ENCODE measurements at regions not wholly inside any gene's neighbourhood (a gene's known extent, or its start where the extent isn't known, plus 50 kb on each side); places are given as distances from the start of the nearest gene placed in this dataset.
A peak's percentile ranks its signal among the peaks of the same experiment; 100 is the strongest.

DNA sequence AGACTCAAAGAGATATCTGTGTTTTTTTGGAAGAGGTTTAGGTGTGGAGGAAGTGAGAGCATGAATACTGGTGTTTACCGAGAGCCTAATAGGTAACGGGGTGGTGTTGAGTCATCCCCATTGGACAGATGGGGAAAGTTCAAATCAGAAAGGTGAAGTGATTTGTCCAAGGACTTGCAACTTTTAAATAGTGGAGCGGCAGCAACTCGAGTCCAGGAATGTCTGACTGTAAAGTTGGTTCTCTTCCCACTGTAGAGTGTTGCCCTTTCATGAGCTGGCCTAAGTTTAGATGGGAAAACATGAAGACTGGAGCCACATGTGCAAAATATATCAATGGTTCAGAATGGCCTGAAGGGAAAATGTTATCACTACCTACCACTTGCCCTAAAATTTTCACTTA is 125.7 kb downstream of the LYPLAL1 start:
- DNase-seq (ENCODE audit: extremely low read depth, low read depth): no peak
- TF ChIP-seq, protein P1, sequence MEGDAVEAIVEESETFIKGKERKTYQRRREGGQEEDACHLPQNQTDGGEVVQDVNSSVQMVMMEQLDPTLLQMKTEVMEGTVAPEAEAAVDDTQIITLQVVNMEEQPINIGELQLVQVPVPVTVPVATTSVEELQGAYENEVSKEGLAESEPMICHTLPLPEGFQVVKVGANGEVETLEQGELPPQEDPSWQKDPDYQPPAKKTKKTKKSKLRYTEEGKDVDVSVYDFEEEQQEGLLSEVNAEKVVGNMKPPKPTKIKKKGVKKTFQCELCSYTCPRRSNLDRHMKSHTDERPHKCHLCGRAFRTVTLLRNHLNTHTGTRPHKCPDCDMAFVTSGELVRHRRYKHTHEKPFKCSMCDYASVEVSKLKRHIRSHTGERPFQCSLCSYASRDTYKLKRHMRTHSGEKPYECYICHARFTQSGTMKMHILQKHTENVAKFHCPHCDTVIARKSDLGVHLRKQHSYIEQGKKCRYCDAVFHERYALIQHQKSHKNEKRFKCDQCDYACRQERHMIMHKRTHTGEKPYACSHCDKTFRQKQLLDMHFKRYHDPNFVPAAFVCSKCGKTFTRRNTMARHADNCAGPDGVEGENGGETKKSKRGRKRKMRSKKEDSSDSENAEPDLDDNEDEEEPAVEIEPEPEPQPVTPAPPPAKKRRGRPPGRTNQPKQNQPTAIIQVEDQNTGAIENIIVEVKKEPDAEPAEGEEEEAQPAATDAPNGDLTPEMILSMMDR (IDR thresholded peaks at IDR 0.05; ENCODE audit: low read depth, low read length): no peak

DNA sequence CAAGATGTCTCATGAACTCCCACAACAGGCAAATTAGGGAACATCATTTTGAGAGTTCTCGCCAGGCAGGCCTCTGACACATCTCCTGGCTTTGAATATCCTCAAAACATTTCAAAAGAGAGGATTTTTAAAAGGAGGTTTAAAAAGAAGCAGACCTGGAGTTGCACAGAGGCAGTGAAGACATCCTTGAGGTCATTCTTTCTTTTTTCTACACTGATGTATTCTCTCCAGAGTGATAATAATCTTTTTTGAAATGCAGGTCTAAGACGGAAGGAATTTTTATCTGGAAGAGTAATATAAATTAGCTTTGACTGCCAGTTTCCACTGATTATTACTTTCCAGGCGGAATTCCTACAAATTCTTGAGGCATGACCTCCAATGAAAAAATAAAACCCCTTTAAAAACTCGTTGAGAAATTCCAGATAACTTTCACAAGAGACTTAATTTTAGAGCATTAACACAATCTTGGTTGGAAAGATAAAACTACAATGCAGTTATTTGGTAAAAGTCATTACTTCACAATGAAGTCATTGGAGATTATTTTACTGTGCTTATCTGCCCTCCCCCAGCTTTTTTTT is 125.0 kb downstream of the LYPLAL1 start:
- TF ChIP-seq, protein P1 (IDR thresholded peaks at IDR 0.05; ENCODE audit: low read depth, low read length): no peak
- DNase-seq (ENCODE audit: extremely low read depth, low read depth): peak; percentile 61

DNA sequence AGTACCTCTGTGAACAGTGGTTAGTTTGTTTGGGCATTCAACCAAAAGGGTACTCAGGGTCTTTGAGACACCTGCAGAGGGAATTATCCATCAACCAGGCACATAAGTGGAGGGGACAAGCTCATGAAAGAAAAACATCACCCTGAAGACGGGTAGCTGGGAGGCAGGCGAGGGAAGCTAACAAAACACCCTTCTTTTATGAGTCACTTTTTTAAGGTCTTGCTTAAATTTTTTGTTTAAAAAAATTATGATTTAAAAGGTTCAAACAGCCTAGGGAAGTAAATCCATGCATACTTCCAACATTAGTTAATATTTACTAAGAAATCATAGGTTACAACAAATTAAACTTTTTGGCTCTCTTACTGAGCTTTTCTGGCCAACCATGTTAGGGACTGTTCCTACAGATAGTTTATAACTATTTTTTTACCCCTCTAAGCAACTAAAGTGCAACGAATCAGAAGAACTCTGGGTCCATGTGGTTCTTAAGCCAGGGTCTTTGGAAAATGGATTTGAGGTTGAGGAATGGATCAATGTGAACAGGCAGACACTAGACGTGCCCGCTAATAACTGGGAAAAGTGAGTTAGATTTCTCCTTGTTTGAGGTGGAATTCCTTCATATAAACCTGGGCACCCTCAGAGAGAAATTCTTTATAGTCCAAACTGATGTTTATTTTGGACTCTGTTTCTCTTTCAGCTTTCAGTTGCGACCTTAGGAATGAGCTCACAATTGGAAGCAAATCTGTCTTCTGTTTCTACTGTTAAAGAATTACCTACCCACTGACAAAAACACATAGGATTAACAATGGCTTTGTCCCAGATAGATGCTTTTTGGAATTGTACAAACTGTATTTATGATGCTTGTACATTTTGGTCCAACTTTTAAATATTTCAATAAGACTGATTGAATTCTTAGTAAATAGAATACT is 123.0 kb downstream of the LYPLAL1 start:
- DNase-seq (ENCODE audit: extremely low read depth, low read depth): no peak
- TF ChIP-seq, protein P1 (IDR thresholded peaks at IDR 0.05; ENCODE audit: low read depth, low read length): no peak

DNA sequence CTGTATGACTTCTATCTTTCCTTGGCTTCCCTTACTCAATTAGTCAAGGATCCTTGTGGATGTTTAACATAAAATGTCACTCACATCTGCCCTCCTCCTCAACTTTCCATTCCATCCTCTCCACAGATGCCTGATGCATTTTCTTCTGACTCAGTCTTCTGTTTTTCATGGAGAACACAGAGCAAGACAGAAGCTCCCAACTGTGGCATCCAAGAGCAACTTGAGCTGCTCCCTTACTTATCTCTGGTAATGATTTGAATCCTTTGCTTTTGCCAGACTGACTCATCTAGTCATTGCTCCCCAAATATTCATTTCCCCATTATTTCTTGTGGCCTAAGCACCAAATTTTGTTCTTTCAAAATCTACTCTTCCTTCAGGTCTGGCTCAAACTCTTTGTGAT is 120.6 kb downstream of the LYPLAL1 start:
- TF ChIP-seq, protein P1 (IDR thresholded peaks at IDR 0.05; ENCODE audit: low read depth, low read length): no peak
- DNase-seq (ENCODE audit: extremely low read depth, low read depth): no peak

DNA sequence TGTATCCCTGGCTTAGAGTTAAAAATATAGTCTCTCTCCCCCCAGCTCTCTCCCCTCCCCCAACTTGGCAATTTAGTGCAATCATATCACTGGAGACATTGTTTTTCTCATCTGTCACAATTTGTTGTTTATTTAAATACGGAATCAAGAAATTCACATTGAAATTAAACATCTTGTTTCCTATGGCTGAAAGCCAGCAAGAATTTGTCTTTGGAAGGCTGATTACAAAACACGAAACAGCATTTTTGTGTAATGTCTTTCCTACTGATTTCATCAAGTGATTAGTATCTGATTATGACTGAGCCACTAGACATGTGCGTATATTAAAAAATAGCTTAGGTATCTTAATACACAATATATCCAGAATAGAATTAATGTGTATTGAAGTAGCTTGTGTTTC is 119.7 kb downstream of the LYPLAL1 start:
- DNase-seq (ENCODE audit: extremely low read depth, low read depth): no peak
- TF ChIP-seq, protein P1 (IDR thresholded peaks at IDR 0.05; ENCODE audit: low read depth, low read length): no peak

DNA sequence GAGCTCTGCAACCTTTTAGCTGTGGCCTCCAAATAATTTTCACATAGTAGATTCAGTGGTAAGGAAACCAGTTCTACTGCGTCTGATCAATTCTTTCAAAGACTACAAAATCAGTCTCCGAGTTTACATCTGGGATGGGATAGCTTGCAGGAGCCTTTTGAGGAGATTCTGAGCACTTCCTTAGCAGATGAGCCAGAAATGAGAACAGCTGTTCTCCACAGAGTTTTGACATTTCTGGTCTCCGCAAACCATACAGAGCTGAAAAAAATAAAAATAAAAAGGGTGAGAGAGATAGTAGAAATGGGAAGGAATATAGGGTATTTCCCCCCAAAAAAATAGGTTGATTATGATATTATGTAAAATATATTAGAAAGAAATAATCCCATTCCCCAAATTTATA is 119.3 kb downstream of the LYPLAL1 start:
- TF ChIP-seq, protein P1 (IDR thresholded peaks at IDR 0.05; ENCODE audit: low read depth, low read length): no peak
- DNase-seq (ENCODE audit: extremely low read depth, low read depth): no peak

DNA sequence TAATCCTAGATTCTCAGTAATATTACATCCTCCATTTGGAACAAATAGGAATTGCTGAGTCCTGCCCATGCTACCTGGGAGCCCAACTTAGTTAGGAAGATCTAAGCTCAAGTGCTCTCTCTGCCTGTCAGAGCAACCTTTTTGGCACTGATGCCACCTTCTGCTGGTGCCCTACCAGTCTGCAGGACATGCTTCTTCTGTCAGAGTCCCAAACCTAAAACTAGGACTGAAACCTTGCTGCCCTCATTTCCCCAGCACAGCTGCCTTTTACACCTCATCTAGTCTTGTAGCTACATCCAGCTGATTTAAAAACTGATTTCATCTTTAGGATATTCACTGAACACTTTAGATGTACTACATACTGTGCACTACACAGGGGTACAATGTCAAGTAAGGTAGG is 118.7 kb downstream of the LYPLAL1 start:
- TF ChIP-seq, protein P1 (IDR thresholded peaks at IDR 0.05; ENCODE audit: low read depth, low read length): no peak
- no peak for DNase-seq (ENCODE audit: extremely low read depth, low read depth)

Data from AG09319 (cell line).